Caco-2 (cell line): ENCODE measurements at regions not wholly inside any gene's neighbourhood (a gene's known extent, or its start where the extent isn't known, plus 50 kb on each side); places are given as distances from the start of the nearest gene placed in this dataset.

Experiments used
- BruUV-seq: library from RNA; stranded (reverse); fragments of 400-500 nt; replicated peaks from 2 replicates; lab custom pipeline; 2021; lab: Mats Ljungman, UMichigan
- CTCF ChIA-PET: fragments of 300-600 bp; sonication (Branson Sonifier 250); formaldehyde crosslinking; loops from one replicate; lab custom pipeline; 2022; ENCODE audit warnings: antibody characterized with exemption; lab: Charles Lee
- POLR2A ChIA-PET: fragments of 300-600 bp; sonication (Branson Sonifier 250); formaldehyde crosslinking; loops from one replicate; lab custom pipeline; 2022; ENCODE audit warnings: antibody characterized with exemption; lab: Charles Lee
- DNase-seq, 2 experiments: peaks; one replicate each; pipeline versions ENCODE4 v3.0.0 to v3.0.0-alpha.2; 2020 to 2022
- H3K27me3 ChIP-seq: replicated peaks from 2 replicates; pipeline ENCODE4 v1.6.0; 2011; ENCODE audit warnings: low read length; ENCODE audit not compliant: control insufficient read depth, insufficient read depth
- H3K36me3 ChIP-seq: 2 replicates; pipeline ENCODE4 v1.5.1; 2011; ENCODE audit warnings: low read length; ENCODE audit not compliant: control insufficient read depth, insufficient read depth
- H3K4me1 ChIP-seq: fragments of 250-450 bp; sonication (Bioruptor Pico); 2 replicates; pipeline ENCODE4 v1.5.1; 2020; ENCODE audit warnings: mild to moderate bottlenecking
- H3K4me3 ChIP-seq: 2 replicates; pipeline ENCODE4 v1.5.1; 2011; ENCODE audit warnings: low read depth, mild to moderate bottlenecking, control low read depth, low read length
- H3K9me3 ChIP-seq: fragments of 250-450 bp; sonication (Bioruptor Pico); 2 replicates; pipeline ENCODE4 v1.5.1; 2020; ENCODE audit warnings: mild to moderate bottlenecking, moderate library complexity
- H3K27ac Mint-ChIP-seq: one replicate; pipeline ENCODE4 v1.8.0; 2022; ENCODE audit warnings: mixed read lengths; ENCODE audit not compliant: unreplicated experiment
- H3K27me3 Mint-ChIP-seq: one replicate; pipeline ENCODE4 v1.8.0; 2022; ENCODE audit warnings: mixed read lengths; ENCODE audit not compliant: insufficient read depth, unreplicated experiment
- H3K36me3 Mint-ChIP-seq: one replicate; pipeline ENCODE4 v1.8.0; 2022; ENCODE audit warnings: mild to moderate bottlenecking, mixed read lengths; ENCODE audit not compliant: insufficient read depth, unreplicated experiment
- H3K4me1 Mint-ChIP-seq: one replicate; pipeline ENCODE4 v1.8.0; 2022; ENCODE audit warnings: low read depth, mixed read lengths; ENCODE audit not compliant: unreplicated experiment
- H3K4me3 Mint-ChIP-seq: one replicate; pipeline ENCODE4 v1.8.0; 2022; ENCODE audit warnings: mild to moderate bottlenecking, moderate library complexity, mixed read lengths; ENCODE audit not compliant: unreplicated experiment
- H3K9me3 Mint-ChIP-seq: one replicate; pipeline ENCODE4 v1.8.0; 2022; ENCODE audit warnings: mixed read lengths; ENCODE audit not compliant: unreplicated experiment
- CTCF ChIP-seq, 2 experiments: fragments of 200-600 bp in 1 of 2; IDR thresholded peaks; 1 replicate in 1 of 2; 2 replicates in 1 of 2; pipeline versions ENCODE4 v1.5.1 to v1.8.0; 2011 to 2022; ENCODE audit warnings: antibody characterized with exemption in 1 of 2, control low read depth in 1 of 2, inconsistent platforms in 1 of 2, low read depth in 1 of 2, low read length in 1 of 2, mild to moderate bottlenecking in 1 of 2, moderate library complexity in 1 of 2; ENCODE audit not compliant: insufficient read depth in 1 of 2, severe bottlenecking in 1 of 2, unreplicated experiment in 1 of 2
- intact Hi-C: fragments of 100-400 bp; cut with micrococcal nuclease; formaldehyde crosslinking; loops from one replicate; pipeline ENCODE4 v1.10.0; 2022; ENCODE audit not compliant: unreplicated experiment

GRCh38 chr2:14425869-14426268 lies 206.6 kb upstream of the LRATD1 start:
- Histone ChIP-seq H3K36me3 (no peaks in the 10 kb centered on the region), H3K4me3 (no peak overlapping the region), H3K9me3 (peaks cover 6% of the 10 kb centered on the region; the same call in 1 of the 2 replicates), H3K4me1 (peaks cover 12% of the 10 kb centered on the region; the same call in 1 of the 2 replicates), H3K27me3 (no peaks in the 10 kb centered on the region)
- TF ChIP-seq CTCF (IDR thresholded peaks at IDR 0.05; ENCODE audit: insufficient read depth in 1 of 2, low read depth in 1 of 2, low read length in 1 of 2, severe bottlenecking in 1 of 2, unreplicated experiment in 1 of 2), result no peak
- Mint-ChIP-seq H3K9me3 (peaks cover 8% of the 10 kb centered on the region), H3K27ac (no peak overlapping the region), H3K4me3 (no peak overlapping the region), H3K36me3 (no peaks in the 10 kb centered on the region), H3K4me1 (no peaks in the 10 kb centered on the region), H3K27me3 (no peaks in the 10 kb centered on the region)
- BruUV-seq, result no TSS peak
- no peak for DNase-seq
- ChIA-PET CTCF (no interaction called here), POLR2A (no interaction called here)
- intact Hi-C loops, result no loop called here

- no peak overlapping the region for H3K4me3 Mint-ChIP-seq
- H3K27ac Mint-ChIP-seq, result no peak overlapping the region
- ChIA-PET POLR2A (no interaction called here), CTCF (no interaction called here)
- no peak for TF ChIP-seq CTCF (IDR thresholded peaks at IDR 0.05; ENCODE audit: insufficient read depth in 1 of 2, low read depth in 1 of 2, low read length in 1 of 2, severe bottlenecking in 1 of 2, unreplicated experiment in 1 of 2)
- H3K4me1 Mint-ChIP-seq, result no peaks in the 10 kb centered on the region
- DNase-seq, result no peak
- H3K27me3 ChIP-seq, result no peaks in the 10 kb centered on the region
- intact Hi-C loops, result no loop called here
- H3K9me3 ChIP-seq, result peaks cover 6% of the 10 kb centered on the region; the same call in 1 of the 2 replicates
- no TSS peak for BruUV-seq
- H3K36me3 ChIP-seq, result no peaks in the 10 kb centered on the region
- peaks cover 8% of the 10 kb centered on the region for H3K9me3 Mint-ChIP-seq
- no peaks in the 10 kb centered on the region for H3K27me3 Mint-ChIP-seq
- no peaks in the 10 kb centered on the region for H3K36me3 Mint-ChIP-seq
- H3K4me1 ChIP-seq, result peaks cover 12% of the 10 kb centered on the region; the same call in 1 of the 2 replicates
- H3K4me3 ChIP-seq, result no peak overlapping the region
Observed at GRCh38 chr2:14428056-14428455, 204.5 kb upstream of the LRATD1 start.

DNA sequence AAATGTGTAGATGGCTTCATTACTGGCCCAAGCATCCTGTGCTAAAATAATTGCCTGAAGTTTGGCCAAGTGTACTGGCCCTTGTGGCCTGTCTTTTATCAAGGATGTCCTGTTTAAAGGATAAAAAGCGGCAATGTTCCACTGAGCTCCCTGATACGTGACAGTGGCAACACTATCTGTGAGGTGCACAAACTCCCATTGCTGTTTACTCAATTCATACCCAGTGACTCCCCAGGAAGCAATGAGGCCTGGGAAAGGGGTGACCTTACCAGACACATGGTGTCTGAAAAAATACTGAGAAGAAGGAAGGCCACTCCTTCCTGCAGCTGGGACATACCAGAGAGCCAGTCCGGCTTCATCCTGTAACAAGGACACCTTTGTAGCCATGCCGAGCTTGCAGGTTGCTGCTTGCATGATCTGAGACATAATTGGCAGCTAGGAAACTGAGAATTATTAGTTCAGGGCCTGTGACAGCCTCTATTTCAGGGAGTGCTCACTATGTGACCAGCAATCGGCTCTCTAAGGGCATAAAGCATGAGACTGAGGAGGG lies 198.5 kb upstream of the LRATD1 start:
- Mint-ChIP-seq H3K36me3 (no peaks in the 10 kb centered on the region), H3K4me3 (no peak overlapping the region), H3K9me3 (peaks cover 13% of the 10 kb centered on the region), H3K27ac (no peak overlapping the region), H3K27me3 (no peaks in the 10 kb centered on the region), H3K4me1 (no peaks in the 10 kb centered on the region)
- intact Hi-C loops, result no loop called here
- Histone ChIP-seq H3K4me1 (no peaks in the 10 kb centered on the region), H3K36me3 (no peaks in the 10 kb centered on the region), H3K9me3 (no peaks in the 10 kb centered on the region; the same call in 1 of the 2 replicates), H3K27me3 (no peaks in the 10 kb centered on the region), H3K4me3 (no peak overlapping the region)
- CTCF ChIA-PET, result no interaction called here
- POLR2A ChIA-PET, result no interaction called here
- no peak for DNase-seq
- TF ChIP-seq CTCF (IDR thresholded peaks at IDR 0.05; ENCODE audit: insufficient read depth in 1 of 2, low read depth in 1 of 2, low read length in 1 of 2, severe bottlenecking in 1 of 2, unreplicated experiment in 1 of 2), result no peak
- BruUV-seq, result no TSS peak
